NCI-H82 treated with DMSO at 0.1 percent for 48 hours (cell line): ENCODE measurements at regions not wholly inside any gene's neighbourhood (a gene's known extent, or its start where the extent isn't known, plus 50 kb on each side); places are given as distances from the start of the nearest gene placed in this dataset.
"Not testable (repeated sequence)": the region's sequence is repeated elsewhere in the genome, so short reads cannot be mapped to it uniquely, and the experiment has no call there.

Experiments
- DNase-seq: peaks from one replicate; lab custom pipeline; 2025; ENCODE audit not compliant: unreplicated experiment; lab: John Stamatoyannopoulos, UW

GRCh38 chr1:117702654-117703053, 96.8 kb downstream of the TENT5C start:
- DNase-seq: no peak

- no peak for DNase-seq
Measured at GRCh38 chr1:117707371-117707770, 101.5 kb downstream of the TENT5C start.

- DNase-seq: no peak
Measured at GRCh38 chr1:117708323-117709248, 102.7 kb downstream of the TENT5C start.

- no peak for DNase-seq
Measured at GRCh38 chr1:117709249-117709691, 103.4 kb downstream of the TENT5C start.

- DNase-seq: no peak
Measured at GRCh38 chr1:117710710-117711109, 104.9 kb downstream of the TENT5C start.

- no peak for DNase-seq
Measured at GRCh38 chr1:117712621-117713020, 106.8 kb downstream of the TENT5C start.

GRCh38 chr1:117714546-117714945, 108.7 kb downstream of the TENT5C start:
- no peak for DNase-seq

GRCh38 chr1:117716030-117716429, 110.2 kb downstream of the TENT5C start:
- DNase-seq: not testable (repeated sequence)

- DNase-seq: not testable (repeated sequence)
Measured at GRCh38 chr1:117717980-117718379, 112.1 kb downstream of the TENT5C start.

GRCh38 chr1:117718596-117718995, 112.7 kb downstream of the TENT5C start:
- DNase-seq: not testable (repeated sequence)

- no peak for DNase-seq
Measured at GRCh38 chr1:117719004-117719403, 113.2 kb downstream of the TENT5C start.

- DNase-seq: no peak
Measured at GRCh38 chr1:117732065-117732797, 126.4 kb downstream of the TENT5C start.

GRCh38 chr1:117732956-117733355, 127.1 kb downstream of the TENT5C start:
- DNase-seq: no peak

GRCh38 chr1:117734403-117734802, 128.6 kb downstream of the TENT5C start:
- no peak for DNase-seq

- DNase-seq: no peak
Measured at GRCh38 chr1:117735045-117735992, 129.5 kb downstream of the TENT5C start.

GRCh38 chr1:117739504-117739903, 133.7 kb downstream of the TENT5C start:
- no peak for DNase-seq

GRCh38 chr1:117740496-117740895, 134.6 kb downstream of the TENT5C start:
- no peak for DNase-seq

GRCh38 chr1:117746565-117746964, 140.7 kb downstream of the TENT5C start:
- DNase-seq: not testable (repeated sequence)

- no peak for DNase-seq
Measured at GRCh38 chr1:117747605-117748004, 141.8 kb downstream of the TENT5C start.

- DNase-seq: no peak
Measured at GRCh38 chr1:117751321-117751720, 145.5 kb downstream of the TENT5C start.

- DNase-seq: no peak
Measured at GRCh38 chr1:117752661-117753060, 146.8 kb downstream of the TENT5C start.
